Fibroblast of lung (primary cell): ENCODE measurements at regions not wholly inside any gene's neighbourhood (a gene's known extent, or its start where the extent isn't known, plus 50 kb on each side); places are given as distances from the start of the nearest gene placed in this dataset.

Experiments
- DNase-seq, 2 donors: peaks; one replicate each; pipeline versions ENCODE4 v3.0.0 to v3.0.0-alpha.2; 2010; ENCODE audit warnings: low read depth in 2 of 2
- H2AFZ ChIP-seq: 2 replicates; pipeline ENCODE4 v1.5.1; 2012; ENCODE audit warnings: low read length, control low read depth, inconsistent platforms
- H3K27ac ChIP-seq: 2 replicates; pipeline ENCODE4 v1.5.1; 2011; ENCODE audit warnings: low read length, control low read depth; ENCODE audit not compliant: insufficient read depth
- H3K27me3 ChIP-seq: 2 replicates; pipeline ENCODE4 v1.5.1; 2011; ENCODE audit warnings: mild to moderate bottlenecking, low read length; ENCODE audit not compliant: control insufficient read depth, insufficient read depth
- H3K36me3 ChIP-seq: 2 replicates; pipeline ENCODE4 v1.5.1; 2011; ENCODE audit warnings: low read length; ENCODE audit not compliant: control insufficient read depth, insufficient read depth
- H3K4me1 ChIP-seq: 2 replicates; pipeline ENCODE4 v1.5.1; 2011; ENCODE audit warnings: low read length; ENCODE audit not compliant: control insufficient read depth, insufficient read depth; ENCODE audit errors: extremely low read depth
- H3K4me2 ChIP-seq: 2 replicates; pipeline ENCODE4 v1.5.1; 2011; ENCODE audit warnings: low read length, control low read depth; ENCODE audit not compliant: insufficient read depth; ENCODE audit errors: extremely low read depth
- H3K4me3 ChIP-seq, 4 experiments: fragments of 200-600 bp in 1 of 4; sonication (generic) in 1 of 4; replicated peaks in 1 of 4; 2 replicates each; pipeline ENCODE4 v1.5.1; 2011 to 2016; ENCODE audit warnings: low read length in 4 of 4, low read depth in 3 of 4, mild to moderate bottlenecking in 3 of 4, control low read depth in 2 of 4, inconsistent platforms in 1 of 4, mixed read lengths in 1 of 4; ENCODE audit not compliant: insufficient read depth in 1 of 4; ENCODE audit errors: control extremely low read depth in 1 of 4
- H3K79me2 ChIP-seq: 2 replicates; pipeline ENCODE4 v1.5.1; 2012; ENCODE audit warnings: mild to moderate bottlenecking, low read length, inconsistent platforms; ENCODE audit not compliant: control insufficient read depth, insufficient read depth
- H3K9ac ChIP-seq: 2 replicates; pipeline ENCODE4 v1.5.1; 2011; ENCODE audit warnings: mild to moderate bottlenecking, low read length, control low read depth; ENCODE audit not compliant: insufficient read depth
- H3K9me3 ChIP-seq: 2 replicates; pipeline ENCODE4 v1.5.1; 2012; ENCODE audit warnings: low read depth, low read length; ENCODE audit not compliant: control insufficient read depth, insufficient read depth
- H4K20me1 ChIP-seq: 2 replicates; pipeline ENCODE4 v1.5.1; 2011; ENCODE audit warnings: low read length; ENCODE audit not compliant: control insufficient read depth, insufficient read depth; ENCODE audit errors: extremely low read depth
- EZH2 ChIP-seq: IDR thresholded peaks from 2 replicates; pipeline ENCODE4 v1.5.1; 2012; ENCODE audit warnings: low read length, control low read depth, mild to moderate bottlenecking; ENCODE audit errors: missing control alignments
- TF ChIP-seq, protein P1 (sequence below), 2 donors: IDR thresholded peaks in 1 of 2; conservative IDR thresholded peaks in 1 of 2; 1 replicate in 1 of 2; 2 replicates in 1 of 2; pipeline ENCODE4 v1.5.1; 2011 to 2012; ENCODE audit warnings: low read length in 2 of 2, control low read depth in 1 of 2, inconsistent platforms in 1 of 2, low read depth in 1 of 2, mild to moderate bottlenecking in 1 of 2

- Histone ChIP-seq H3K79me2 (no peaks in the 10 kb centered on the region), H3K36me3 (no peaks in the 10 kb centered on the region), H3K9ac (no peak overlapping the region), H2AFZ (no peak overlapping the region), H3K27ac (no peak overlapping the region), H3K9me3 (no peaks in the 10 kb centered on the region), H4K20me1 (no peaks in the 10 kb centered on the region), H3K4me2 (no peak overlapping the region), H3K4me1 (no peaks in the 10 kb centered on the region), H3K27me3 (no peaks in the 10 kb centered on the region), H3K4me3 (no peak overlapping the region)
- TF ChIP-seq, protein P1, sequence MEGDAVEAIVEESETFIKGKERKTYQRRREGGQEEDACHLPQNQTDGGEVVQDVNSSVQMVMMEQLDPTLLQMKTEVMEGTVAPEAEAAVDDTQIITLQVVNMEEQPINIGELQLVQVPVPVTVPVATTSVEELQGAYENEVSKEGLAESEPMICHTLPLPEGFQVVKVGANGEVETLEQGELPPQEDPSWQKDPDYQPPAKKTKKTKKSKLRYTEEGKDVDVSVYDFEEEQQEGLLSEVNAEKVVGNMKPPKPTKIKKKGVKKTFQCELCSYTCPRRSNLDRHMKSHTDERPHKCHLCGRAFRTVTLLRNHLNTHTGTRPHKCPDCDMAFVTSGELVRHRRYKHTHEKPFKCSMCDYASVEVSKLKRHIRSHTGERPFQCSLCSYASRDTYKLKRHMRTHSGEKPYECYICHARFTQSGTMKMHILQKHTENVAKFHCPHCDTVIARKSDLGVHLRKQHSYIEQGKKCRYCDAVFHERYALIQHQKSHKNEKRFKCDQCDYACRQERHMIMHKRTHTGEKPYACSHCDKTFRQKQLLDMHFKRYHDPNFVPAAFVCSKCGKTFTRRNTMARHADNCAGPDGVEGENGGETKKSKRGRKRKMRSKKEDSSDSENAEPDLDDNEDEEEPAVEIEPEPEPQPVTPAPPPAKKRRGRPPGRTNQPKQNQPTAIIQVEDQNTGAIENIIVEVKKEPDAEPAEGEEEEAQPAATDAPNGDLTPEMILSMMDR (conservative IDR thresholded peaks at IDR 0.05 in 1 of 2, IDR thresholded peaks at IDR 0.05 in 1 of 2; ENCODE audit: low read depth in 1 of 2, low read length in 2 of 2), result no peak
- TF ChIP-seq EZH2, result no peak
- no peak for DNase-seq
Observed at GRCh38 chr15:46300716-46301115, 665.9 kb downstream of the SQOR start.

DNA sequence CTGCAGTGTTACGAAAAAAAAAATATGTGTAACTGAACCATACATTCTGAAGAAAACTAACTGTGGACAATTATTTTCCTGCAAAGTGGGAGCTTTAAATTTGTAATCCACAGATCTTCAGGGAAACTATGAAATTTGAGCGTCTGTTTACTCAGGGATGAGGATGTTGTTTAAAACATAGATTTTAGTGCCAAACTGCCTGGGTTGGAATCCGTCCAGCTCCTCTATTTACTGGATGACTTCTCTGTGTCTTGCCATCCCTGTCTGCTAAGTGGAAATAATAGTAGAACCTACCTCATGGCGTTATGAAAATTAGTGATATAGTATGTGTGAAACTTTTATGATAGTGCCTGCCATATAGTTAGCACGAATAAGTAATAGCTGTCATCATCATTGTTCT lies 666.5 kb downstream of the SQOR start:
- DNase-seq, result no peak
- H3K79me2 ChIP-seq, result no peaks in the 10 kb centered on the region
- H3K4me3 ChIP-seq, result no peak overlapping the region
- no peak overlapping the region for H3K4me2 ChIP-seq
- no peaks in the 10 kb centered on the region for H3K9me3 ChIP-seq
- TF ChIP-seq, protein P1 (conservative IDR thresholded peaks at IDR 0.05 in 1 of 2, IDR thresholded peaks at IDR 0.05 in 1 of 2; ENCODE audit: low read depth in 1 of 2, low read length in 2 of 2), result no peak
- no peak for TF ChIP-seq EZH2
- H4K20me1 ChIP-seq, result no peaks in the 10 kb centered on the region
- H3K4me1 ChIP-seq, result no peaks in the 10 kb centered on the region
- H3K9ac ChIP-seq, result no peak overlapping the region
- no peak overlapping the region for H2AFZ ChIP-seq
- no peaks in the 10 kb centered on the region for H3K36me3 ChIP-seq
- no peaks in the 10 kb centered on the region for H3K27me3 ChIP-seq
- no peak overlapping the region for H3K27ac ChIP-seq

GRCh38 chr15:46301826-46302225 lies 667.0 kb downstream of the SQOR start:
- no peaks in the 10 kb centered on the region for H3K4me1 ChIP-seq
- no peak for DNase-seq
- H3K4me2 ChIP-seq, result no peak overlapping the region
- H3K27me3 ChIP-seq, result no peaks in the 10 kb centered on the region
- no peaks in the 10 kb centered on the region for H4K20me1 ChIP-seq
- H2AFZ ChIP-seq, result no peak overlapping the region
- no peaks in the 10 kb centered on the region for H3K9me3 ChIP-seq
- no peak overlapping the region for H3K9ac ChIP-seq
- H3K36me3 ChIP-seq, result no peaks in the 10 kb centered on the region
- no peak overlapping the region for H3K4me3 ChIP-seq
- no peaks in the 10 kb centered on the region for H3K79me2 ChIP-seq
- H3K27ac ChIP-seq, result no peak overlapping the region
- TF ChIP-seq, protein P1 (conservative IDR thresholded peaks at IDR 0.05 in 1 of 2, IDR thresholded peaks at IDR 0.05 in 1 of 2; ENCODE audit: low read depth in 1 of 2, low read length in 2 of 2), result no peak
- no peak for TF ChIP-seq EZH2
